ENCODE measurements at regions not wholly inside any gene's neighbourhood (a gene's known extent, or its start where the extent isn't known, plus 50 kb on each side); places are given as distances from the start of the nearest gene placed in this dataset.
A peak's percentile ranks its signal among the peaks of the same experiment; 100 is the strongest.
"Not testable (repeated sequence)": the region's sequence is repeated elsewhere in the genome, so short reads cannot be mapped to it uniquely, and the experiment has no call there.

GRCh38 chr12:131268123-131268522, 314.4 kb downstream of the ADGRD1 start (continued):
- TF ChIP-seq, protein P1, sequence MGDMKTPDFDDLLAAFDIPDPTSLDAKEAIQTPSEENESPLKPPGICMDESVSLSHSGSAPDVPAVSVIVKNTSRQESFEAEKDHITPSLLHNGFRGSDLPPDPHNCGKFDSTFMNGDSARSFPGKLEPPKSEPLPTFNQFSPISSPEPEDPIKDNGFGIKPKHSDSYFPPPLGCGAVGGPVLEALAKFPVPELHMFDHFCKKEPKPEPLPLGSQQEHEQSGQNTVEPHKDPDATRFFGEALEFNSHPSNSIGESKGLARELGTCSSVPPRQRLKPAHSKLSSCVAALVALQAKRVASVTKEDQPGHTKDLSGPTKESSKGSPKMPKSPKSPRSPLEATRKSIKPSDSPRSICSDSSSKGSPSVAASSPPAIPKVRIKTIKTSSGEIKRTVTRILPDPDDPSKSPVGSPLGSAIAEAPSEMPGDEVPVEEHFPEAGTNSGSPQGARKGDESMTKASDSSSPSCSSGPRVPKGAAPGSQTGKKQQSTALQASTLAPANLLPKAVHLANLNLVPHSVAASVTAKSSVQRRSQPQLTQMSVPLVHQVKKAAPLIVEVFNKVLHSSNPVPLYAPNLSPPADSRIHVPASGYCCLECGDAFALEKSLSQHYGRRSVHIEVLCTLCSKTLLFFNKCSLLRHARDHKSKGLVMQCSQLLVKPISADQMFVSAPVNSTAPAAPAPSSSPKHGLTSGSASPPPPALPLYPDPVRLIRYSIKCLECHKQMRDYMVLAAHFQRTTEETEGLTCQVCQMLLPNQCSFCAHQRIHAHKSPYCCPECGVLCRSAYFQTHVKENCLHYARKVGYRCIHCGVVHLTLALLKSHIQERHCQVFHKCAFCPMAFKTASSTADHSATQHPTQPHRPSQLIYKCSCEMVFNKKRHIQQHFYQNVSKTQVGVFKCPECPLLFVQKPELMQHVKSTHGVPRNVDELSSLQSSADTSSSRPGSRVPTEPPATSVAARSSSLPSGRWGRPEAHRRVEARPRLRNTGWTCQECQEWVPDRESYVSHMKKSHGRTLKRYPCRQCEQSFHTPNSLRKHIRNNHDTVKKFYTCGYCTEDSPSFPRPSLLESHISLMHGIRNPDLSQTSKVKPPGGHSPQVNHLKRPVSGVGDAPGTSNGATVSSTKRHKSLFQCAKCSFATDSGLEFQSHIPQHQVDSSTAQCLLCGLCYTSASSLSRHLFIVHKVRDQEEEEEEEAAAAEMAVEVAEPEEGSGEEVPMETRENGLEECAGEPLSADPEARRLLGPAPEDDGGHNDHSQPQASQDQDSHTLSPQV (IDR thresholded peaks at IDR 0.05), result peak; percentile 86
- TF ChIP-seq SMARCA4 (IDR thresholded peaks at IDR 0.05) (0 out of 2 replicates have a peak, but pooled peaks have one; percentile 31), SMARCC2 (IDR thresholded peaks at IDR 0.05; ENCODE audit: low read depth) (0 out of 2 replicates have a peak, but pooled peaks have one; percentile 39), MGA (IDR thresholded peaks at IDR 0.05) (peak; percentile 54; the same call in 1 of the 2 replicates), ATF1 (tag; IDR thresholded peaks at IDR 0.05) (peak; percentile 52), C11orf30 (IDR thresholded peaks at IDR 0.05; ENCODE audit: low read depth) (peak; percentile 74; the same call in 1 of the 2 replicates), JUND (IDR thresholded peaks at IDR 0.05; ENCODE audit: borderline replicate concordance, low read depth, low read length) (peak; percentile 82), JUND (tag; IDR thresholded peaks at IDR 0.05; ENCODE audit: borderline replicate concordance, low read depth, low read length) (peak; percentile 72; the same call in 2 of the 3 replicates), MAFK (IDR thresholded peaks at IDR 0.05; ENCODE audit: low read length) (peak; percentile 52; the same call in 1 of the 2 replicates)
- not testable (repeated sequence) for TF ChIP-seq ATF1 (CRISPR knock-in tag; IDR thresholded peaks at IDR 0.05)
